ENCODE measurements at regions not wholly inside any gene's neighbourhood (a gene's known extent, or its start where the extent isn't known, plus 50 kb on each side); places are given as distances from the start of the nearest gene placed in this dataset.

- DNase-seq (ENCODE audit: low read depth in 2 of 2, low spot score in 1 of 2): no peak
Measured at GRCh38 chr6:113482771-113483170, 374.4 kb upstream of the MARCKS start.

DNA sequence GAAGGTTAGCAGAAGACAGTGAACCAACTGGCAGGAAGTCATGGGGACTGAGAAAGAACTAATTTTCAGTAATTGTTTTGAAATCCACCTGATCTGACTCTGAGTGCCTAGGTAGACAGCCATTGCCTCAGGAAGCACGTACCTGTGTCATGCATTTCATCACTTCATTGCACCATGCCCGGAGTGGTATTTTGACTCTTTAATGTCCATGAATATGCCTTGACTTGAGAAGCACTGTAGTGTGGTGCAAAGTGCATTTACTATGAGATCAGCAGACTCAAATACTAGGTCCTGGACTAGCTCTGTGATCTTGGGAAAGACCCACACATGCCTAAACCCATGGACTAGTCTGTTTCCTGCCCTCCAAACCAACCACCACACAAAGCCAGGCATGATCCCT lies 370.9 kb upstream of the MARCKS start:
- DNase-seq (ENCODE audit: low read depth in 2 of 2, low spot score in 1 of 2): no peak

- no peak for DNase-seq (ENCODE audit: low read depth in 2 of 2, low spot score in 1 of 2)
Measured at GRCh38 chr6:113487489-113488058, 369.6 kb upstream of the MARCKS start.

DNA sequence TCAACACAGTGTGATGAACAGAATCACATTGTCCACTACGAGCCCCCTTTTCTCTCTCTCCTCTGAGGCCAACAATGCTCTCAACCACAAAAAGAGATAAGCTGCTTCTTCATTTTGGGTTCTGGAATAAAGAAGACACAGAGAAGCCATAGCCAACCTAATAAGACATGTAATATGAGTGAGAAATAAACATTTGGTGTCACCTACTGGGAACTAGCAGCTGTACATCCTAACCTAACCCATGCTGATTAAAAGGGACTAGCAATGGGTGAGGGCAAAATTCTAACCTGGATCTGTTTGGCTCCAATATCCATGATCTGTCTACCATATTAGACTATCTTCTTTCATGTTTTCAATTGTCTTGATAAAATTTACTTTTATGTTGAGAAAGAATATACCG lies 369.1 kb upstream of the MARCKS start:
- no peak for DNase-seq (ENCODE audit: low read depth in 2 of 2, low spot score in 1 of 2)

- no peak for DNase-seq (ENCODE audit: low read depth in 2 of 2, low spot score in 1 of 2)
Measured at GRCh38 chr6:113488812-113489685, 368.1 kb upstream of the MARCKS start.

GRCh38 chr6:113489952-113490746 lies 367.0 kb upstream of the MARCKS start:
- no peak for DNase-seq (ENCODE audit: low read depth in 2 of 2, low spot score in 1 of 2)

GRCh38 chr6:113491376-113491775 lies 365.8 kb upstream of the MARCKS start:
- DNase-seq (ENCODE audit: low read depth in 2 of 2, low spot score in 1 of 2): no peak

GRCh38 chr6:113493991-113494390 lies 363.2 kb upstream of the MARCKS start:
- no peak for DNase-seq (ENCODE audit: low read depth in 2 of 2, low spot score in 1 of 2)

- no peak for DNase-seq (ENCODE audit: low read depth in 2 of 2, low spot score in 1 of 2)
Measured at GRCh38 chr6:113495521-113495920, 361.6 kb upstream of the MARCKS start.

DNA sequence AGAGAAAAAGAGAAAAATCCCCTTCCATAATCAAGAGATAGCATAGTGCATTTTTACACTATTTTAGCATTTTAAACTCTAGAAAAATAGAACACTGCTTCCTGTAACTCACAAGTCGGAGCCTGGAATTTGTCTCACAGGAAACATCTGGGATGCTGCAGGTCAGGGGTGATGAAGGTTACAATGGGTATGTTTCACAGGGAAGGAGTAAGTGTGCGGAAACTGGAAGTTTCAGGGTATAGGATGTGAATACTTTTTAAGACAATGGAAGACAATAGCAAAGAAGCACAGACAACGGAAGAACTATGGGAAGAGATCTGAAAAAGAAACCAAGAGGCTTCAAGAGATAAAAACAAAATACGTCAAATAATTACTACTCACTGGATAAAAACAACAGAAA lies 361.0 kb upstream of the MARCKS start:
- DNase-seq (ENCODE audit: low read depth in 2 of 2, low spot score in 1 of 2): no peak

GRCh38 chr6:113500221-113500620 lies 356.9 kb upstream of the MARCKS start:
- no peak for DNase-seq (ENCODE audit: low read depth in 2 of 2, low spot score in 1 of 2)

DNA sequence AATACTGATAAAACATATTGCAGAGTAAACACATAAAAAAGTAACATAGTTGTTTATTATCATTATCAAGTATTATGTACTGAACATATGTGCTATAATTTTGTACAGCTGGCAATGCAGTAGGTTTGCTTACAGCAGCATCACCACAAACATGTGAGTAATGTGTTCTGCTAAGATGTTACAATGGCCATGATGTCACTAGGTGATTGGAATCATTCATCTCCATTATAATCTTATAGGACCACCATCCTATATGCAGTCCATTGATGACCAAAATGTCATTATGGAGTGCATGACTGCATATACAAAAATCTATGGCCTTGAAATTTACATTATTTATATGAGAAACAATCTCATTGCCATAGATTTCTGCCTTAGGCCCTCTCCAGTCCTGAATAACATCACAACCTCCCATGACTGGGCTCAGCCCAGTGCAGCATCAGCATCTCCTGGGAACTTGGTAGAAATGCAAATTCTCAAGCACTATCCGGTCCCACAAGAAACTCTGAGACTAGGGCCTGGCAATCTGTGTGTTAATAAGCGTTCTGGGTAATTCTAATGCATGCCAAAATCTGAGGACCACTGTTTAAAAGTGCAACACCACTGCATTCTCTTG lies 352.0 kb upstream of the MARCKS start:
- DNase-seq (ENCODE audit: low read depth in 2 of 2, low spot score in 1 of 2): no peak

GRCh38 chr6:113508249-113508648 lies 348.9 kb upstream of the MARCKS start:
- no peak for DNase-seq (ENCODE audit: low read depth in 2 of 2, low spot score in 1 of 2)

- DNase-seq (ENCODE audit: low read depth in 2 of 2, low spot score in 1 of 2): no peak
Measured at GRCh38 chr6:113511100-113511499, 346.0 kb upstream of the MARCKS start.

DNA sequence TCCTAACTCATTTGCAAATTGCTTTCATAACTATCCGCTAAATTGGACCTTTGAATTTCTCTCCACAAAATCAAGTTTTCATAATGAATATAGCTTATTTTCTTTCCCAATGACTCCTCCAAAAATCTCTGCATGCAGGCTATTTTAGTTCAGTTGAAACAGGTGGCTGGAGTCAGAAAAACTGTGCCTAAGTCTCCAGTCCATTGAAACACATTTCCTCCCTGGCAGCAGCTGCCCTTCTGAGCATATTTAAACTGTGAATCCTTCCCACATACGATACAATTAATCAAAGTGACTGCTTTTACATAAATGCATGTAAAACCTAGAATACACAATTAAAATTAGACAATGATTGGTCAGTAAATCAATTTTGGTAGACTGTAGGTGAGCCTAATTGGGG lies 344.6 kb upstream of the MARCKS start:
- no peak for DNase-seq (ENCODE audit: low read depth in 2 of 2, low spot score in 1 of 2)

GRCh38 chr6:113513086-113513485 lies 344.1 kb upstream of the MARCKS start:
- no peak for DNase-seq (ENCODE audit: low read depth in 2 of 2, low spot score in 1 of 2)

DNA sequence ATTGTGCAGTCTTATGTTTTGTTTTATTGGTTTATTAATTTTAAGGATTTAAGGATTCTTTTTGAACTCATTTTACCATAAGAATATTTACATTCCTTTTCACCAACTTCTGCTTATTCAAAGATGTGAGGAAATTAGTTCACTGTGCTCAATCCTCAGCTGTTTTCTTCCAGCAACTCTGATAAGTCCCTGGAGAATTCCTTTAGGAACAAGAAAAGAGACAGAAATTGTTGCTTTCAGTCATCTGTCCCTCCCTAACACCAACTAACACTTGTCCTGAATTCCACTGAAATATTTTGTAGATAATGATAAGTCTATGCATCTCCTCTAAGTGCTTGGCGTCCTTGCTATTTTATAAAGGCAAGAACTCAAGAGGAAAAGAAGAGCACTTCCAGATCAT lies 334.8 kb upstream of the MARCKS start:
- no peak for DNase-seq (ENCODE audit: low read depth in 2 of 2, low spot score in 1 of 2)

GRCh38 chr6:113524826-113525225 lies 332.3 kb upstream of the MARCKS start:
- no peak for DNase-seq (ENCODE audit: low read depth in 2 of 2, low spot score in 1 of 2)

GRCh38 chr6:113526553-113526952 lies 330.6 kb upstream of the MARCKS start:
- no peak for DNase-seq (ENCODE audit: low read depth in 2 of 2, low spot score in 1 of 2)

- DNase-seq (ENCODE audit: low read depth in 2 of 2, low spot score in 1 of 2): no peak
Measured at GRCh38 chr6:113526995-113527394, 330.1 kb upstream of the MARCKS start.

GRCh38 chr6:113528111-113528510 lies 329.0 kb upstream of the MARCKS start:
- no peak for DNase-seq (ENCODE audit: low read depth in 2 of 2, low spot score in 1 of 2)

DNA sequence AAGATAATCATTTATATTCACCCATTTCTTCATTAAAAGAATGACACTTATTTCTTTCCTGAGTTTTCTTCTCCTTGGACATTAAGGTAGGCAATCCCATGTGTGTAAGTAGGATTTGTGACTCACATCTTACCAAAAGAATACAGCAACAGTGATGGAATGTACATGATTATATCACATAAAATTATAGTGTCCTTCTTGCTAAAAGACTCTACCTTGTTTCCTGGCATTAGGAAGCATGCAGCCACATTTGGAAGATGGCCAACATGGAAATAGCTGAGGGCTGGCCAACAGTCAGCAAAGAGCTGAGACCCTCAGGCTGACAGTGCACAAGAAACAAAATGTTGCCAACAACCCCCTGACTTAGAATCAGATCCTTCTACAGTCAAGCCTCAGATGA lies 327.9 kb upstream of the MARCKS start:
- no peak for DNase-seq (ENCODE audit: low read depth in 2 of 2, low spot score in 1 of 2)

All from stimulated activated CD8-positive, alpha-beta memory T cell treated with anti-CD3 and anti-CD28 coated beads, Interleukin-4, amount 100 ng/mL, for 4 hours (primary cell).